ENCODE measurements at regions not wholly inside any gene's neighbourhood (a gene's known extent, or its start where the extent isn't known, plus 50 kb on each side); places are given as distances from the start of the nearest gene placed in this dataset.

DNA sequence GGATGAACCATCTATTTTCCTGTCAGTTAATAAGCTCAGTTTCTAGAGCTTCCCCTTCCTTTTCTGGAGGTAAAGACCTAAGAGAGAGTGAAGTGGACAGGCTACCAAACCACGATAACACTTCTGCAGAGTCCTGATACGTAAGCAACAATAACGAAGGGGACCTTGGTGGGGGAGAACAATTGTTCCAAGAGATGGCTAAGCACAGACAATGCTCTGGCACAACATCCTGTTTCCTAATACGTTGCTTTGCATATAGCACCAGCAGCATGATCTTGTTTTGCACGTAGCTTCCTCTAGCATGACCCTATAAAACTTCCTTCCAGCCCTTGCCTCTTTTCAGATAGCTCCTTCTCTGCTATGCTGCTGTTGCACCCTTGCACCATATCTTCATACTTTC is 247.3 kb downstream of the RAD51AP2 start:
- H3K18ac ChIP-seq (ENCODE audit: insufficient read length, low read depth, low read length), result no peak overlapping the region
- H3T11ph ChIP-seq (ENCODE audit: low read length), result no peak overlapping the region
- H4K8ac ChIP-seq (replicated peaks; ENCODE audit: insufficient read length, low read depth, low read length), result no peak overlapping the region
- H3K4me1 ChIP-seq (ENCODE audit: insufficient read depth, low read length), result no peaks in the 10 kb centered on the region; the same call in 1 of the 2 replicates
- TF ChIP-seq, protein P1, sequence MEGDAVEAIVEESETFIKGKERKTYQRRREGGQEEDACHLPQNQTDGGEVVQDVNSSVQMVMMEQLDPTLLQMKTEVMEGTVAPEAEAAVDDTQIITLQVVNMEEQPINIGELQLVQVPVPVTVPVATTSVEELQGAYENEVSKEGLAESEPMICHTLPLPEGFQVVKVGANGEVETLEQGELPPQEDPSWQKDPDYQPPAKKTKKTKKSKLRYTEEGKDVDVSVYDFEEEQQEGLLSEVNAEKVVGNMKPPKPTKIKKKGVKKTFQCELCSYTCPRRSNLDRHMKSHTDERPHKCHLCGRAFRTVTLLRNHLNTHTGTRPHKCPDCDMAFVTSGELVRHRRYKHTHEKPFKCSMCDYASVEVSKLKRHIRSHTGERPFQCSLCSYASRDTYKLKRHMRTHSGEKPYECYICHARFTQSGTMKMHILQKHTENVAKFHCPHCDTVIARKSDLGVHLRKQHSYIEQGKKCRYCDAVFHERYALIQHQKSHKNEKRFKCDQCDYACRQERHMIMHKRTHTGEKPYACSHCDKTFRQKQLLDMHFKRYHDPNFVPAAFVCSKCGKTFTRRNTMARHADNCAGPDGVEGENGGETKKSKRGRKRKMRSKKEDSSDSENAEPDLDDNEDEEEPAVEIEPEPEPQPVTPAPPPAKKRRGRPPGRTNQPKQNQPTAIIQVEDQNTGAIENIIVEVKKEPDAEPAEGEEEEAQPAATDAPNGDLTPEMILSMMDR (conservative IDR thresholded peaks at IDR 0.05), result no peak
- no peak overlapping the region for H3K56ac ChIP-seq (ENCODE audit: insufficient read length, low read depth, low read length)
- H3K4me2 ChIP-seq (ENCODE audit: insufficient read depth, insufficient read length, low read length), result no peak overlapping the region
- no peak overlapping the region for H2BK120ac ChIP-seq (ENCODE audit: low read depth, low read length, poor library complexity, severe bottlenecking)
- H4K91ac ChIP-seq (ENCODE audit: insufficient read length, low read depth, low read length), result no peak overlapping the region
- no peaks in the 10 kb centered on the region for H3K27me3 Mint-ChIP-seq (ENCODE audit: low read depth)
- no peak overlapping the region for H3K27ac ChIP-seq (ENCODE audit: insufficient read length, low read depth, low read length)
- no peaks in the 10 kb centered on the region for H3K27me3 ChIP-seq (ENCODE audit: insufficient read depth, low read length)
- H3K4me3 Mint-ChIP-seq, result no peak overlapping the region
- no peaks in the 10 kb centered on the region for H4K20me1 ChIP-seq (ENCODE audit: control insufficient read depth, insufficient read depth, insufficient read length)
- no peaks in the 10 kb centered on the region for H3K9me3 ChIP-seq (ENCODE audit: control insufficient read depth, low read depth, low read length)
- H3K9me3 Mint-ChIP-seq, result no peaks in the 10 kb centered on the region
- no peaks in the 10 kb centered on the region for H3K79me2 ChIP-seq (ENCODE audit: insufficient read depth, low read length)
- H3K36me3 Mint-ChIP-seq (ENCODE audit: insufficient read depth in 1 of 3, low read depth in 3 of 3), result no peaks in the 10 kb centered on the region
- no peak overlapping the region for H3K27ac Mint-ChIP-seq
- no peak overlapping the region for H3K23ac ChIP-seq (ENCODE audit: insufficient read length, low read depth, low read length)
- H4K5ac ChIP-seq (ENCODE audit: insufficient read length, low read depth, low read length), result no peak overlapping the region
- no peak overlapping the region for H3K14ac ChIP-seq (ENCODE audit: insufficient read depth, low read length)
- H2BK5ac ChIP-seq (ENCODE audit: insufficient read length, low read length), result no peak overlapping the region
- H2BK20ac ChIP-seq (ENCODE audit: low read depth, low read length, poor library complexity, severe bottlenecking), result no peak overlapping the region
- H2BK12ac ChIP-seq (ENCODE audit: insufficient read length, low read depth, low read length), result no peak overlapping the region
- H3K4ac ChIP-seq (ENCODE audit: low read depth, low read length), result no peak overlapping the region
- WGBS (ENCODE audit: extremely low coverage, insufficient read length, low lambda C conversion rate), result no CpG with 5 or more reads among the region's 5 CpGs
- no peaks in the 10 kb centered on the region for H3K4me1 Mint-ChIP-seq
- H2BK15ac ChIP-seq (ENCODE audit: low read depth, low read length), result no peak overlapping the region
- no peak for DNase-seq
- no peaks in the 10 kb centered on the region for H3K79me1 ChIP-seq (ENCODE audit: insufficient read depth, low read depth, low read length, poor library complexity, severe bottlenecking)
- no peak overlapping the region for H3K9ac ChIP-seq (ENCODE audit: extremely low read depth, insufficient read length, low read length)
- H2AK5ac ChIP-seq (ENCODE audit: insufficient read length, low read length), result no peak overlapping the region
- no peaks in the 10 kb centered on the region for H3K23me2 ChIP-seq (ENCODE audit: insufficient read length, low read depth, low read length, poor library complexity, severe bottlenecking)
- no peak overlapping the region for H2AFZ ChIP-seq (ENCODE audit: low read length)

All from H9 (cell line).